GM12878 (cell line): ENCODE measurements at regions not wholly inside any gene's neighbourhood (a gene's known extent, or its start where the extent isn't known, plus 50 kb on each side); places are given as distances from the start of the nearest gene placed in this dataset.

Experiments
- ATAC-seq: fragments of 200-7000 bp; cut with Tn5 transposase; 3 replicates; pipeline ENCODE4 v1.9.1; 2020; ENCODE audit warnings: mild to moderate bottlenecking, moderate library complexity
- BruUV-seq: library from RNA; stranded (reverse); fragments of 400-500 nt; replicated peaks from 2 replicates; lab custom pipeline; 2021; lab: Mats Ljungman, UMichigan
- CTCF ChIA-PET: fragments of 300-600 bp; sonication (Branson Sonifier 250); formaldehyde crosslinking; extraction: SDS; loops from one replicate; lab custom pipeline; 2021; ENCODE audit warnings: inconsistent platforms; lab: Yijun Ruan, JAX
- POLR2A ChIA-PET: fragments of 350-600 bp; formaldehyde crosslinking; extraction: SDS; loops from one replicate; lab custom pipeline; 2021; ENCODE audit warnings: inconsistent platforms; lab: Charles Lee
- RAD21 ChIA-PET: fragments of 300-600 bp; sonication (Branson Sonifier 250); formaldehyde crosslinking; loops from one replicate; lab custom pipeline; 2023; ENCODE audit warnings: antibody characterized with exemption; ENCODE audit not compliant: unreplicated experiment; lab: Charles Lee
- SMC1A ChIA-PET: fragments of 300-600 bp; sonication (Branson Sonifier 250); formaldehyde crosslinking; loops from one replicate; lab custom pipeline; 2023; ENCODE audit not compliant: unreplicated experiment, uncharacterized antibody; lab: Charles Lee
- DNase-seq: peaks from one replicate; pipeline ENCODE4 v3.0.0-alpha.2; 2011; ENCODE audit warnings: low read depth, low spot score
- FAIRE-seq: peaks from 3 replicates; lab custom pipeline; 2011; peaks lifted over from hg19 to GRCh38; lab: Jason Lieb, UNC
- H2AFZ ChIP-seq: 2 replicates; pipeline ENCODE4 v1.6.0; 2011; ENCODE audit warnings: low read depth, low read length, control low read depth; ENCODE audit not compliant: control insufficient read depth
- H3K27ac ChIP-seq: 2 replicates; pipeline ENCODE4 v1.5.1; 2011; ENCODE audit warnings: control low read depth; ENCODE audit not compliant: control insufficient read depth, insufficient read depth
- H3K27me3 ChIP-seq, 2 experiments: replicated peaks in 1 of 2; 2 replicates each; pipeline versions ENCODE4 v1.6.0 to v1.6.1; 2011; ENCODE audit warnings: low read length in 1 of 2; ENCODE audit not compliant: control insufficient read depth in 2 of 2, insufficient read depth in 2 of 2
- H3K36me3 ChIP-seq, 2 experiments: 2 replicates each; pipeline ENCODE4 v1.5.1; 2011; ENCODE audit warnings: low read length in 1 of 2; ENCODE audit not compliant: control insufficient read depth in 2 of 2, insufficient read depth in 2 of 2
- H3K4me1 ChIP-seq: 2 replicates; pipeline ENCODE4 v1.6.1; 2011; ENCODE audit warnings: mild to moderate bottlenecking, low read length, moderate library complexity, mixed read lengths; ENCODE audit not compliant: control insufficient read depth, insufficient read depth
- H3K4me2 ChIP-seq: 2 replicates; pipeline ENCODE4 v1.6.0; 2011; ENCODE audit warnings: control low read depth; ENCODE audit not compliant: control insufficient read depth, insufficient read depth
- H3K4me3 ChIP-seq: fragments of 200-600 bp; sonication (generic); 2 replicates; pipeline ENCODE4 v1.5.1; 2016
- H3K79me2 ChIP-seq: 2 replicates; pipeline ENCODE4 v1.6.0; 2011; ENCODE audit warnings: low read length; ENCODE audit not compliant: control insufficient read depth, insufficient read depth
- H3K9ac ChIP-seq: 2 replicates; pipeline ENCODE4 v1.8.0; 2011; ENCODE audit warnings: low read length, control low read depth, mixed read lengths; ENCODE audit not compliant: control insufficient read depth, insufficient read depth
- H3K9me3 ChIP-seq: replicated peaks from 3 replicates; pipeline ENCODE4 v1.5.1; 2011; ENCODE audit warnings: mild to moderate bottlenecking, low read length; ENCODE audit not compliant: control insufficient read depth, insufficient read depth
- H4K20me1 ChIP-seq: 2 replicates; pipeline ENCODE4 v1.6.0; 2011; ENCODE audit not compliant: control insufficient read depth, insufficient read depth
- CBFB ChIP-seq: IDR thresholded peaks from 2 replicates; pipeline ENCODE4 v1.6.1; 2016; ENCODE audit warnings: antibody characterized with exemption, low read depth
- CUX1 ChIP-seq: IDR thresholded peaks from 2 replicates; pipeline ENCODE4 v1.6.1; 2012; ENCODE audit warnings: improper control_type of control experiment, low read depth, low read length; ENCODE audit not compliant: insufficient replicate concordance
- GATAD2B ChIP-seq: fragments of 450-650 bp; conservative IDR thresholded peaks from 2 replicates; pipeline ENCODE4 v1.6.1; 2017; ENCODE audit warnings: low read depth, mild to moderate bottlenecking, moderate library complexity
- LARP7 ChIP-seq: fragments of 450-650 bp; IDR thresholded peaks from 2 replicates; pipeline ENCODE4 v1.6.1; 2017; ENCODE audit warnings: mild to moderate bottlenecking
- NR2F1 ChIP-seq: fragments of 450-650 bp; conservative IDR thresholded peaks from 2 replicates; pipeline ENCODE4 v1.6.1; 2017; ENCODE audit warnings: mild to moderate bottlenecking
- PKNOX1 ChIP-seq: fragments of 450-650 bp; IDR thresholded peaks from 2 replicates; pipeline ENCODE4 v1.6.1; 2016; ENCODE audit warnings: mild to moderate bottlenecking
- RCOR1 ChIP-seq: conservative IDR thresholded peaks from 2 replicates; pipeline ENCODE4 v1.6.1; 2012; ENCODE audit warnings: low read depth, low read length, improper control_type of control experiment
- SMAD5 ChIP-seq: IDR thresholded peaks from 2 replicates; pipeline ENCODE4 v1.6.1; 2016; ENCODE audit warnings: antibody characterized with exemption, low read depth
- ZNF622 ChIP-seq: fragments of 450-650 bp; IDR thresholded peaks from 2 replicates; pipeline ENCODE4 v1.6.1; 2017; ENCODE audit warnings: mild to moderate bottlenecking, inconsistent platforms
- WGBS: methylation state at CpG from one replicate; pipeline ENCODE4 v1.1.6; 2016; ENCODE audit warnings: low lambda C conversion rate; ENCODE audit not compliant: insufficient replicate concordance, insufficient coverage; ENCODE audit errors: missing lambda C conversion rate; 5-methylcytosine and 5-hydroxymethylcytosine counted together
- in situ Hi-C: fragments of 300-500 bp; cut with MboI; formaldehyde crosslinking; loops from 9 replicates; pipeline ENCODE4 v1.14.3; 2018; ENCODE audit warnings: mixed read lengths
- intact Hi-C: fragments of 100-400 bp; cut with micrococcal nuclease; formaldehyde crosslinking; loops from one replicate; pipeline ENCODE4 v1.14.2; 2022; ENCODE audit not compliant: unreplicated experiment

GRCh38 chr1:222288053-222288452, 259.9 kb downstream of the HHIPL2 start (continued):
- TF ChIP-seq NR2F1 = no peak

GRCh38 chr1:222286011-222286410, 261.9 kb downstream of the HHIPL2 start:
- in situ Hi-C loops = no loop called here

More at GRCh38 chr1:222286011-222286410, 261.9 kb downstream of the HHIPL2 start:
- FAIRE-seq (no peak), ATAC-seq (no peak), DNase-seq (no peak)
- no peak overlapping the region for H2AFZ ChIP-seq
- no peaks in the 10 kb centered on the region for H3K36me3 ChIP-seq
- no peaks in the 10 kb centered on the region for H4K20me1 ChIP-seq
- TF ChIP-seq CUX1 = no peak
- TF ChIP-seq SMAD5 = no peak
- no peak for TF ChIP-seq ZNF622
- no peak for TF ChIP-seq GATAD2B
- TF ChIP-seq PKNOX1 = no peak
- TF ChIP-seq LARP7 = no peak
- no peak for TF ChIP-seq CBFB
- no peak for TF ChIP-seq RCOR1
- BruUV-seq = no TSS peak
- H3K4me2 ChIP-seq = no peak overlapping the region
- no peaks in the 10 kb centered on the region for H3K79me2 ChIP-seq
- H3K9me3 ChIP-seq = no peaks in the 10 kb centered on the region
- H3K4me1 ChIP-seq = no peaks in the 10 kb centered on the region
- SMC1A ChIA-PET = interaction anchor here (1.2 kb wide), 1 partner anchor 21 kb away, joined by 3 read pairs; no protein-coding TSS in a partner anchor
- H3K4me3 ChIP-seq = no peak overlapping the region
- 48% methylated on average over 3 of the region's 3 CpGs for WGBS
- no peak overlapping the region for H3K27ac ChIP-seq
- POLR2A ChIA-PET = no interaction called here
- CTCF ChIA-PET = no interaction called here
- no peak overlapping the region for H3K9ac ChIP-seq
- RAD21 ChIA-PET = no interaction called here
- intact Hi-C loops = no loop called here
- no peaks in the 10 kb centered on the region; a peak in 1 of 4 replicates for H3K27me3 ChIP-seq
